Chondrocyte (in vitro differentiated cells): ENCODE measurements at regions not wholly inside any gene's neighbourhood (a gene's known extent, or its start where the extent isn't known, plus 50 kb on each side); places are given as distances from the start of the nearest gene placed in this dataset.

ENCODE experiments used
- DNase-seq: peaks from one replicate; pipeline ENCODE4 v3.0.0; 2021; ENCODE audit warnings: mixed read lengths, low spot score
- H3K27ac Mint-ChIP-seq: one replicate; pipeline ENCODE4 v1.8.0; 2021; ENCODE audit warnings: mild to moderate bottlenecking, moderate library complexity, mixed read lengths; ENCODE audit not compliant: unreplicated experiment
- H3K27me3 Mint-ChIP-seq: 2 replicates; pipeline ENCODE4 v1.8.0; 2021; ENCODE audit warnings: low read depth, mixed read lengths
- H3K36me3 Mint-ChIP-seq: 2 replicates; pipeline ENCODE4 v1.8.0; 2021; ENCODE audit warnings: low read depth, mixed read lengths
- H3K4me1 Mint-ChIP-seq: 2 replicates; pipeline ENCODE4 v1.8.0; 2021; ENCODE audit warnings: low read depth, mild to moderate bottlenecking, mixed read lengths
- H3K4me3 Mint-ChIP-seq: one replicate; pipeline ENCODE4 v1.8.0; 2021; ENCODE audit warnings: mild to moderate bottlenecking, moderate library complexity, mixed read lengths; ENCODE audit not compliant: unreplicated experiment
- H3K9me3 Mint-ChIP-seq: 2 replicates; pipeline ENCODE4 v1.8.0; 2021; ENCODE audit warnings: low read depth, mixed read lengths
- CTCF ChIP-seq: fragments of 200-600 bp; sonication (generic); IDR thresholded peaks from 2 replicates; pipeline ENCODE4 v1.5.0; 2021; ENCODE audit warnings: antibody characterized with exemption, mild to moderate bottlenecking, moderate library complexity

- DNase-seq = no peak
- no peak overlapping the region for H3K27ac Mint-ChIP-seq
Observed at GRCh38 chr10:56679578-56679977, 318.5 kb upstream of the ZWINT start.

GRCh38 chr10:56662765-56663447 is 301.8 kb upstream of the ZWINT start:
- Mint-ChIP-seq H3K9me3 (peaks cover 6% of the 10 kb centered on the region), H3K36me3 (no peaks in the 10 kb centered on the region), H3K4me3 (no peak overlapping the region), H3K27ac (no peak overlapping the region), H3K27me3 (no peaks in the 10 kb centered on the region), H3K4me1 (no peaks in the 10 kb centered on the region)
- DNase-seq = no peak
- no peak for TF ChIP-seq CTCF

More at GRCh38 chr10:56679578-56679977, 318.5 kb upstream of the ZWINT start:
- Mint-ChIP-seq H3K36me3 (peaks cover 2% of the 10 kb centered on the region), H3K9me3 (peaks cover 11% of the 10 kb centered on the region), H3K4me3 (no peak overlapping the region), H3K4me1 (no peaks in the 10 kb centered on the region), H3K27me3 (no peaks in the 10 kb centered on the region)
- TF ChIP-seq CTCF = no peak

- H3K9me3 Mint-ChIP-seq = peaks cover 15% of the 10 kb centered on the region
Observed at GRCh38 chr10:56653289-56653688, 292.2 kb upstream of the ZWINT start.

GRCh38 chr10:56646329-56647111 is 285.5 kb upstream of the ZWINT start:
- no peaks in the 10 kb centered on the region for H3K27me3 Mint-ChIP-seq
- peaks cover 23% of the 10 kb centered on the region for H3K9me3 Mint-ChIP-seq
- TF ChIP-seq CTCF = no peak
- no peak for DNase-seq
- H3K4me3 Mint-ChIP-seq = no peak overlapping the region
- H3K36me3 Mint-ChIP-seq = no peaks in the 10 kb centered on the region
- no peak overlapping the region for H3K27ac Mint-ChIP-seq
- no peaks in the 10 kb centered on the region for H3K4me1 Mint-ChIP-seq

More at GRCh38 chr10:56653289-56653688, 292.2 kb upstream of the ZWINT start:
- no peak for TF ChIP-seq CTCF
- Mint-ChIP-seq H3K36me3 (peaks cover 2% of the 10 kb centered on the region), H3K27me3 (no peaks in the 10 kb centered on the region), H3K27ac (no peak overlapping the region), H3K4me3 (no peak overlapping the region), H3K4me1 (no peaks in the 10 kb centered on the region)
- DNase-seq = no peak

- no peaks in the 10 kb centered on the region for H3K4me1 Mint-ChIP-seq
- no peak for DNase-seq
- no peak overlapping the region for H3K27ac Mint-ChIP-seq
- no peaks in the 10 kb centered on the region for H3K36me3 Mint-ChIP-seq
- H3K9me3 Mint-ChIP-seq = peaks cover 20% of the 10 kb centered on the region
- no peaks in the 10 kb centered on the region for H3K27me3 Mint-ChIP-seq
- TF ChIP-seq CTCF = no peak
- H3K4me3 Mint-ChIP-seq = no peak overlapping the region
Observed at GRCh38 chr10:56633876-56634452, 272.9 kb upstream of the ZWINT start.
